ENCODE measurements at regions not wholly inside any gene's neighbourhood (a gene's known extent, or its start where the extent isn't known, plus 50 kb on each side); places are given as distances from the start of the nearest gene placed in this dataset.
"Not testable (repeated sequence)": the region's sequence is repeated elsewhere in the genome, so short reads cannot be mapped to it uniquely, and the experiment has no call there.

DNA sequence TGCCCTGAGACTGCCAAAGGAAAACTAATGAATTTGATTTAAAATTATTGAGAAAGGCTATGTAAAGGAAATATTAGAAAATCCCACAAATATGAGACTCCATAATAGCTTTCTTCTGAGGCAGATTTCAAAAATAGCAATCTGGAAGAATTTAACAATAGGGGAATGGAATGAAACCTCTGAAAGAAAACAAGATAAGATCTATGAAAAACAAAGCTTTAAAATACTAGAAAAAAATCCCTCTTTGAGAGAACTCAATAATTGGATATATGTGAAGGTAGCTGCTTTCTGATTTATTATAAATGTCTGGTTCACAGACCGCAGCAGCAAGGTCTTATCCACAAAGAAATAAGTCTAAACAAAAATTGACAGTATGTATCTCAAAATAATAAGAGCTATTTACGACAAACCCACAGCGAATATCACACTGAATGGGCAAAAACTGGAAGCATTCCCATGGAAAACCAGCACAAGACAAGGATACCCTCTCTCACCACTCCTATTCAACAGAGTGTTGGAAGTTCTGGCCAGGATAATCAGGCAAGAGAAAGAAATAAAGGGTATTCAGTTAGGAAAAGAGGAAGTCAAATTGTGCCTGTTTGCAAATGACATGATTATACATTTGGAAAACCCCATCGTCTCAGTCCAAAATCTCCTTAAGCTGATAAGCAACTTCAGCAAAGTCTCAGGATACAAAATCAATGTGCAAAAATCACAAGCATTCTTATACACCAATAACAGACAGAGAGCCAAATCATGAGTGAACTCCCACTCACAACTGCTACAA lies 319.3 kb upstream of the THBS1 start:
- DNase-seq, result not testable (repeated sequence)

DNA sequence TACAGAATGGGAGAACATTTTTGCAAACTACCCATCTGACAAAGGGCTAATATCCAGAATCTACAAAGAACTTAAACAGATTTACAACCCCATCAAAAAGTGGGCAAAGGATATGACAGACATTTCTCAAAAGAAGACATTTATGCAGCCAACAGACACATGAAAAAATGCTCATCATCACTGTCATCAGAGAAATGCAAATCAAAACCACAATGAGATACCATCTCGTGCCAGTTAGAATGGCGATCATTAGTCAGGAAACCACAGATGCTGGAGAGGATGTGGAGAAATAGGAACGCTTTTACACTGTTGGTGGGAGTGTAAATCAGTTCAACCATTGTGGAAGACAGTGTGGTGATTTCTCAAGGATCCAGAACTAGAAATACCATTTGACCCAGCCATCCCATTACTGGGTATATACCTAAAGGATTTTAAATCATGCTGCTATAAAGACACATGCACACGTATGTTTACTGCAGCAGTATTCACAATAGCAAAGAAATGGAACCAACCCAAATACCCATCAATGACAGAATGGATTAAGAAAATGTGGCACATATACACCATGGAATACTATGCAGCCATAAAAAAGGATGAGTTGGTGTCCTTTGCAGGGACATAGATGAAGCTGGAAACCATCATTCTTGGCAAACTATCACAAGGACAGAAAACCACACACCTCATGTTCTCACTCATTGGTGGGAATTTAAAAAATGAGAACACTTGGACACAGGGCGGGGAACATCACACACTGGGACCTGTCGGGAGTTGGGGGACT lies 317.7 kb upstream of the THBS1 start:
- DNase-seq, result not testable (repeated sequence)

- DNase-seq, result no peak
Measured at GRCh38 chr15:39265261-39265660, 315.6 kb upstream of the THBS1 start.

GRCh38 chr15:39266890-39267289 lies 314.0 kb upstream of the THBS1 start:
- no peak for DNase-seq

GRCh38 chr15:39267685-39268084 lies 313.2 kb upstream of the THBS1 start:
- no peak for DNase-seq

GRCh38 chr15:39269352-39269751 lies 311.5 kb upstream of the THBS1 start:
- DNase-seq, result no peak

- no peak for DNase-seq
Measured at GRCh38 chr15:39269821-39270220, 311.1 kb upstream of the THBS1 start.

- no peak for DNase-seq
Measured at GRCh38 chr15:39270221-39270855, 310.5 kb upstream of the THBS1 start.

DNA sequence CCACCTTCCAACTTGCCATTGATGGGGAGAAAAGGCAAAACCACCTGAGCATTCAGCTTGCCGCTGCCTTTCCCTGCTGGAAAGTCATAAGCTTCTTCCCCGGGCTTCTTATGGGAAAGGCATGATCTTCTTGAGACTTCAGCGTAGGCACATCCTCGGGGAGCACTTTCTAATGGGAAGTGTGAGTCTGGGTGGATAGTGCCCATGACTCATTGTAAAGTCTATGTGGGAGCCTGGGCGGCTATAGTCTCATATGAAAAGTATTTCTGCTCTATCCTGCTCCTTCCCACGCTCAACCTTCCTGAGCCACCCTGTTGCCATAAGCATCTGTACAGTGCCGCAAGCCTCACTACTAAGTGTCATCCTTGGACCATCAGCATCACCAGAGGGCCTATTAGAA lies 309.9 kb upstream of the THBS1 start:
- no peak for DNase-seq

DNA sequence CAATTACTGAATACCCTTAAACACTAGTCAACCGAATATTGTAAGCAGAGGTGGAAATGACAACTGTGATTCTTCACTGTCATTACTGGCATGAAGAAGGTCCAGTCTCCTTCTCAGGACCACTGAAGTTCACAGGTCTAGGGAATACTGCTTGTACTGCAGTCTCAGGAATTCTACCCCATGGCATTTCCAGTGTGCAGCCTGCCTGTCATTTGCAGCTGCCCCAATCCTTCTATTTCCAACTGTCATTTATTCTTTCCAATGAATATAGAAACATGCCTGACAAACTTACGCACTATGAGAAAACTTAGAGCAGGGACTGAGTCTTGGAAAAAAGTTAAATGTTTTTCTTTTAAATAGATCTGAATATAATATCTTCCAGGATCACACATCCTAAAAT lies 308.0 kb upstream of the THBS1 start:
- no peak for DNase-seq

DNA sequence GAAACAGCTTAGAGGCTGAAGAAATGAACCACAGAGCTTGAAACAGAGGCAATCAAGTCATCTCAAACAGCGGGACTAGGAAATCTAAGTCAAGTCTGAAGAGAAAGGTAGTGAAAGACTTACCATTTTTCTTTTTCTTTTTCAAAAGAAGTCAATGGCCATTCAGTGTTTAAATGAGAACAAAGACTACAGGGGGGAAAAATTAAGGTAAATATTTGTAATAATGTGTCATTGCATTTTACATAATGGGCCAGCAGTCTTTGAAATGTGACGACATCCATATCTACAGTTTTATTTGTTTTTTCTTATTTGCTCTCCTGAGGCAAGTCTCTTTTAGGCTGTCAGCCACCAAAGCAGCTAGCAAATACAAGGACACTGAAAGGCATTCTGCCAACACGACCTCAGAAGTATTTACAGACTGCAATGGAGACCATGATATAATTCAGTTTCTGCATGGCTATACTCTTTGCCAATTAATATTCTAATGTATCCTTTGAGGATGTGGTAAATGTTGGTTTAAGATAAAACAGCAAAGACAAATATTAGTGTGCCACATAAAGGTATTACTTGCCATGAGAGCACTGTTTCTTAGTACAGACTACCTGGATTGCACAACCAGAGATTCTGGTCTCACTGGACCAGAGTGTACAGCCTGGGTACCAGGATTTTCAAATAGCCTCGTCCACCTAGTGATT lies 307.0 kb upstream of the THBS1 start:
- no peak for DNase-seq

GRCh38 chr15:39275066-39275465 lies 305.8 kb upstream of the THBS1 start:
- no peak for DNase-seq

DNA sequence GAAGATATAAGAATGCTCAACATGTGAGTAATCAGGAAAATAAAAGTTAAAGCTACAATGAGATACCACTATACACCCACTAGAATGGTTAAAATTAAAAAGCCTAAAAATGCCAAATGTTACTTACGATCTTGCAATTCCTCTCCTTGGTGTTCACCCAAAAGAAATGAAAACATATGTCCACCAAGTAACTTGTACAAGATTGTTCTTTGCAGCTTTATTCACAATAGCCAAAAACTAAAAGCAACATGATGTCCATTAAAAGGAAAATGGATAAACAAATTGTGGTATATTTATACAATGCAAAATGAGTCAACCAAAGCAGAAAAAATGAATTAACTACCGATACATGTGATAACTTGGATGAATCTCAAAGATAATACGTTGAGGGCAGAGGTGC lies 301.6 kb upstream of the THBS1 start:
- no peak for DNase-seq

DNA sequence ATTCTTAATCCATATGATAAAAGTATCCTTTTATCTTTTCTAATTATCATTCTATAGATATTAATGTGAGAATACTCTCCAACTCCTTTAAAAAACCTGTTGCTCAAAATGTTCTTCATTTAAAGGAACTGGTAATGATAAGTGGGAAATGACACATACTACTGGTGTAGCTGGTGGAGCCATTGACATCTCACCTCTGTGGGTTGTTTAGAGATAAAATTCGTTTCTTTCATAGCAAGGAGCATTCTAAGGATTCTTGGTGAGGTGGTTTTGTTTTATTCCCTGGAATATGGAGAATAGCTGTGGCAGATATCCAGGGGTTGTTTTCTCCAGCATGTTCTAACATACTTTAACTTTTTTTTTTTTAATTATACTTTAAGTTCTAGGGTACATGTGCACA lies 299.8 kb upstream of the THBS1 start:
- DNase-seq, result no peak

DNA sequence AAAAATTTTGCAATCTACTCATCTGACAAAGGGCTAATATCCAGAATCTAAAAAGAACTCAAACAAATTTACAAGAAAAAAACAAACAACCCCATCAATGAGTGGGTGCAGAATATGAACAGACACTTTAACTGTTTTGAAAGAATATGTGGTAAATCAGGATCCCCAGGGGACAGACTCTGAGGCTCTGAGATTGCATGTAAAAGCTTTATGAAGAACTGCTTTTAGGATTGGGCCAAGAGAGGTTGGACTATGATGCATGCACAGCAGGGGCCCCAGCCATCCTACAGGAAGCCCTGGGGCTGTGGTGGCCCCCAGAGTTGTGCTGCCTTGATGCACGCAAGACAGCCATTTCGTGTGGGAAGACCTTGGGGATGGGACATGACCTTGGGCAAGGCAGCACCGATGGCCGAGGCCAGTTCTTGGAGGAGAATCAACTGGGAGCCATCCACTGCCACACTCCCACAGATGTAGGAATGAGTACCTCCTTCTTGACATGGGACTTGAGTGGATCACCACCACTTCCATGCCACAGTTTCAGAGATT lies 298.1 kb upstream of the THBS1 start:
- no peak for DNase-seq

DNA sequence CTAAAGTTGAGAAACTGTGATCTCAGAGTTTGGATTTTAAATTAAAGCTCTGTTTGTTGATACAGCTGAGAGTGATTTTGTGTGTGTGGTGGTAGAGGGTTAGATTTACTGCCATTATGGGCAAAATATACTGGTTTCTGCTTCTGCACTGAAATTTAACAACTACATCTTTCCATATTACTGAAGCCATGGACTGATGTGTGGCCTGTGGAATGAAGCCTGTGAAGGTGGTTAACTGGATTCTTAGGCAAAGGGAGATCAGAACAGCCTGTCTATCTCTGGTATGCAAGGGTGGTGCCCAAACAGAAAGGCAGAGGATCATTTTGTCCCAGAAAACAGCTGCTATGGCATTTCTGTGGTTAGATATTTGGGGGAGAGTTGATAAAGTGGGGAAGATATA lies 297.3 kb upstream of the THBS1 start:
- DNase-seq, result no peak

- no peak for DNase-seq
Measured at GRCh38 chr15:39285071-39285470, 295.8 kb upstream of the THBS1 start.

- DNase-seq, result no peak
Measured at GRCh38 chr15:39285663-39286062, 295.2 kb upstream of the THBS1 start.

DNA sequence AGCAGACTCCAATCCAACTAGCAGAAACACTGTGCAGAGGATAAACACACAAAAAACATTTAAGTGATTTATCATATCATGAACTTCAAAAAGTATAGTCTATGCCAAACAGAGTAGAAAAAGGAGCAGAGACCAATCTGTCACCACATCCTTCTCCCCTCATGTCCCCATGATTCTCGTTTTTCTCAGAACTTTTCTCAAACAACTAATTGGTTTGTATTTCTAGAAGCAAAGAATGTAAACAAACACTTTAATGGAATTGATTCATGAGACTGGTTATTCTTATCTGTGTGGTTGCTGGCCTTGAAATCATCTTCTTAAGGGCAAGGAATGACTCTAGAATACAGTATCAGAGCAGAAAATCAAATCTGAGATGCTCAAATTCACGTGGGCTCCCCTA lies 294.2 kb upstream of the THBS1 start:
- no peak for DNase-seq

DNA sequence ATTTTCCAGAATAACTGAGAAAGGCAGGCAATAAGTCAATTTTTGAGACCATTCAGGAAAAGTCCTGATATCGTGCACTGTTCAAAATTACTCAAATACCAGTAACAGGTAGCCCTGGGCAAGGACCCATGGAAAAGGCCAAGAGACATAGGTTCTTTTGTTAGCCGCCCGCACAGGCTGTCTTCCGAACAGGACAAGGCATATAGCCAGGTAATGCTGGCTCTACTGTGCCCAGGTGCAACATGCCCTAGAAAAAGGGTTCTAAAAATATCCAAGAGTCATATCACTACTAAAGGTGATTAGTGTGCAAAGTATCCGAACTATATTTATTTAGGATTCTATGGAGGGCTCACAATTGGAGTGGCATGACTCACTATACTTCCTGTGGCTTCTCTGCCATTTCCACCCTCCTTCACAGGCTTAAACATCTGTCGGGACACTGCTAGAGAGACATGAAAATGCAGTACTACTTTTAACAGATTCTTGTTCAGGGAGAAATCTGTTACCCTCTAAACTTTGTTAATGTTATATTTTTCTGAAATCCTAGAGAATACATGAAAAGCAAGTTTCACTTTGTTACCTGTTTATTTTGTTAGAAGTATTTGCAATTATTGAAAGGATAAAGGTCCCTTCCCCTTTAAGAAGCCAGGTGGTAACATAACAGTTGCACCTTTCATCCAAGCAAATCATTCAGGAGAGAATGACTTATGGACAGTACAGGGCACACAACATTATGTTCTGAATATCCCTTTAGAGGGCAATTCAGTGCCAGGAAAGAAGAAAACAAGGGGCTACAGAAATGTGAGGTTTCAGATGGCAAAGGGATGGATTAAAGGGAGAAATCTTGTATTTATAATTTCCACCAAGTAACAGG lies 293.3 kb upstream of the THBS1 start:
- DNase-seq, result no peak

GRCh38 chr15:39290711-39291435 lies 290.0 kb upstream of the THBS1 start:
- no peak for DNase-seq

All from effector CD8-positive, alpha-beta T cell (primary cell).